Epidermal melanocyte (primary cell): ENCODE measurements at regions not wholly inside any gene's neighbourhood (a gene's known extent, or its start where the extent isn't known, plus 50 kb on each side); places are given as distances from the start of the nearest gene placed in this dataset.

Experiments
- DNase-seq: peaks from one replicate; pipeline ENCODE4 v3.0.0; 2011; ENCODE audit warnings: low spot score; ENCODE audit not compliant: insufficient read length

DNA sequence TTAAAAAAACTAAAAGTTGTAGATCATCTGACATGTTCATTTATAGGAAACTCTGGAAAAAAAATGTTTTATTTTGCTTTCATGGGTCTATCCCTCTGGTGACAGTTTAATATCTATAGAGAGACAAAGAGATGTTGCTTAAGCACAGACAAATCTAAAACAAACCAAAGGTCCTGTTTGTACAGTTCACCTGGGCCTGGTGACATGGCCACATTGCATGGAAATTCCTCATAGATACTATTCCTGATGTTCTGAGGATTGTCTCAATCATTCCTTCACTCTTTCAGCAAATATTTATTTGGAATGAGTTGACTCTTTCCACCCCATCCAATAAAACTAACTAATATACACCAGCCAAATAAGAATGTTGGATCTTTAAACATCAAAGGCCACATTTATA lies 259.1 kb upstream of the NOCT start:
- no peak for DNase-seq

DNA sequence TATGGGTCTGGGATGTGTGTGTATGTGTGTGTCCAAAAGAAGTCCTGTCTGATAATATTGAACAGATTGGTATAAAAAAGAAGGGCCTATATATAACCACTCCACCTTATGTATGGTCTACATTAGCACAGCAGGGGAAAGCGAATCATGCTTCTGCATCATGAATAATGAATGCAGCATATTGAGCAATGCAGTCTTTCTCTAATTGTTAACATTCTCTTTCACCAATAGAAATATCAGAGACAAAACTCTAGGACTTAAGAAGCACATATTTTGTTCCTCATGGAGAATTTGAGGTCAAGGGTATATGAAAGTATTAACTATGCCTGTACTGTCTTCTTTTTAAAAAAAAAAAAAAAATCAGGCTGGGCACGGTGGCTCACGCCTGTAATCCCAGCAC lies 264.3 kb upstream of the NOCT start:
- no peak for DNase-seq

DNA sequence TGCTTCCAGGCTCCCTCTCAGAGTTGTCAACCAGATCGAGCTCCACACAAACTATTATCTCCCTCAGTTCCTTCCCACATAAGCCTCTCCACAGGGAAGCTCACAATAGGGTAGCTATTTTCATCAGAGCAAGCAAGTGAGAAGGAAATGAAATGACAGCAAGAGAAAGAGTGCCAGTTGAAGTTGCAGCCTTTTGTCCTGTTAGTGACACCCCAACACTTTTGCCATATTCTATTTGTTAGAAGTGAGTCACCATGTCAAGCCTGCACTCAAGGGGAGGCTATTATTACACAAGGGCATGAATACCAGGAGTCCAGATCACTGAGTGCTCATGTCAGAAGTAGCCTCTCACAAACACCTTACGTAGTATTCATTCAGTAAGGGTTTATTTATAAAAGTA lies 266.3 kb upstream of the NOCT start:
- DNase-seq, result no peak

DNA sequence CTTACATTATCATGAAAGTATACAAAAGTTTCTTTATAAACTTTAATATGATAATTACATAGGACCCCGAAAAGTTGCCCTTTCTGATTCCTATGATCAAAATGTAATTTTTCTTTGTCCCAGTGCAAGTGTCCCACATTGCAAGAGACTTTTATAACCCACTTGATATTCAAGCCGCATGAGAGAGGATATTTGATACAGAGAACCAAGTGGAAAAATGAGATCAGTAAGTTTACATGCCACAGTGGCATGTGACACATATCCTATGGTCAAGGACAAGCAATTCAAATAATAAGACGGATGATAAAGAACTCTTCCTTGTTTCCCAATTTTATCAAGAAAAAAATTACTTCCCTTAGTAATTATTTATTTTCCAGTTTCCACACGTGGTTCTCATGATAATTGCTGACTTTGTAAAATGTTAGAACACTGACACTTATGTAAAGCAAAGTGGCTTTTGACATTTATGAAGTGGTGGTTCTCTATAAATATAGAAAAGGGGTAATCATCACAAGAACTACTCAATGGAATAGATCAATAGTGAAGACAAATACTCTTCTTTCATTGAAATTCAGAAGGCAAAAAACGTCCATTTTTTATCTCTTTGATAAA lies 273.7 kb upstream of the NOCT start:
- DNase-seq, result no peak

GRCh38 chr4:138740816-138741745 lies 274.5 kb upstream of the NOCT start:
- no peak for DNase-seq

- no peak for DNase-seq
Observed at GRCh38 chr4:138736362-138736761, 279.2 kb upstream of the NOCT start.

DNA sequence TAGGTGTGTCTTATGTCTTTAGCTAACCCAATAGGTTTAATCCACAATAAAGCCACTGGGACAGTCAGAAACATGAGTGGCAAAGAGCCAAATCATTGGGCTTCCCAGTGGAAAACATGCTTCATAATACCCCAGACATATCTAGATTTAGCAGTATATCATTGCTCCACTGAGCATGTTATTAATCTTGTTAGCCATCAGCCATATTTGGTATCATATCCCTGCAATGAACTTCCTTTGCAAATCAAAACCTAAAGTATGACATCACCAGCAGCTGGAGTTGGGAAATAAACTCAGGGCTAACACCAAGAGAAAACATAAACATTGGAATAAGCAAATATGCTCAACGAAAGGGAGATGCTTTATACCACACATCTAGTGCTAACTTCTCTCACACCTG lies 280.8 kb upstream of the NOCT start:
- no peak for DNase-seq

DNA sequence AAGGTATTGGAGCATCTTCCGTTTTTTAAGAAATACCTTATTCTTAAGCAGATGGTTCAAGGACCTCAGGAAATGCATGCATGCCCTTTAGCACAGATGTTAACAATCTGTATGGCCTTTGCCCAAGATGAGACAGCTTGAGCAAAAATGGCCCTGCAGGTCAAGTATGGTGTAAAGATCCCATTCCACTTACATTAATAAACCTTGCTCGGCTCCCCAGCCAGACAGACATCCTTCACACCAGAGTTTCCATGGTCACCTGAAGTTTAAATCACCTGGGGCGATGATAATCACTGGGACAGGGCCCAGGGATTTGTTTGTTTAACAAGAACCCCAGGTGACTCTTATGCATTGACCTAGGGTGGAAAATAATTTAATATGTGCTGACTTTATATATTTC lies 287.0 kb upstream of the NOCT start:
- DNase-seq, result no peak

GRCh38 chr4:138727731-138728130 lies 287.9 kb upstream of the NOCT start:
- DNase-seq, result no peak

DNA sequence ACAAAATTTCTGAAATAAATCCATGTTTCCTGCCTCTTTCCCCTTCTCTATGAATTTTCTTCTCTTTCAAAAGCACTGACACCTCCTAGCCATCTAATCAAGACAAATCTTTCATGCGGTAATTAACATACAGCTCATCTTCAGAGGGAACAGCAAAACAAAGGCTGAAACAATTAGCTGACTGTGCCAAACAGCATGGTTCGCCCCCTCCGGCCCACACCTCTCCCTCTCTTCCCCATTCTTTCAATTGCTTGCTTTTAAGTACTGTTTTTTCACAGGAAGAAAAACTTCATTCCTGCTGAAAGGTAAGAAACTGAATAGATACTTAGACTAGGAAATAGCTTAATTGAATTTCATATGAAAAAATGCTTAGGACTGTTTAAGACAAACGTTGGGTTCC lies 291.1 kb upstream of the NOCT start:
- DNase-seq, result no peak

- no peak for DNase-seq
Observed at GRCh38 chr4:138716559-138717335, 298.8 kb upstream of the NOCT start.

DNA sequence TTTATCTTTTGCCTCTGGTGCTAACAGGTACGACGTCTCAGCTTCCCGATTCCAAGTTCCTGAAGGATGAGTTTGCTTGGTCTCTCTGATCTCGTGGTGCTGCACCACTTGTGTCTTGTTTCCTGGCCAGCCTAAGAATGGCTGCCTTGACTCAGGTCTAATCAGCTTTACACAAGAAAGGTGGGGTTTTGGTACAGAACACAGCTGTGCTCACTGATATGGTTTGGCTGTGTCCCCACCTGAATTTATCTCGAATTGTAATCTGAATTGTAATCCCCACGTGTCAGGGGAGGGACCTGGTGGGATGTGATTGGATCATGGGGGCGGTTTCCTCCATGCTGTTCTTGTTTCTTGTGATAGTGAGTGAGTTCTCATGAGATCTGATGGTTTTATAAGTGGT lies 305.3 kb upstream of the NOCT start:
- no peak for DNase-seq

GRCh38 chr4:138709859-138710258 lies 305.7 kb upstream of the NOCT start:
- no peak for DNase-seq

DNA sequence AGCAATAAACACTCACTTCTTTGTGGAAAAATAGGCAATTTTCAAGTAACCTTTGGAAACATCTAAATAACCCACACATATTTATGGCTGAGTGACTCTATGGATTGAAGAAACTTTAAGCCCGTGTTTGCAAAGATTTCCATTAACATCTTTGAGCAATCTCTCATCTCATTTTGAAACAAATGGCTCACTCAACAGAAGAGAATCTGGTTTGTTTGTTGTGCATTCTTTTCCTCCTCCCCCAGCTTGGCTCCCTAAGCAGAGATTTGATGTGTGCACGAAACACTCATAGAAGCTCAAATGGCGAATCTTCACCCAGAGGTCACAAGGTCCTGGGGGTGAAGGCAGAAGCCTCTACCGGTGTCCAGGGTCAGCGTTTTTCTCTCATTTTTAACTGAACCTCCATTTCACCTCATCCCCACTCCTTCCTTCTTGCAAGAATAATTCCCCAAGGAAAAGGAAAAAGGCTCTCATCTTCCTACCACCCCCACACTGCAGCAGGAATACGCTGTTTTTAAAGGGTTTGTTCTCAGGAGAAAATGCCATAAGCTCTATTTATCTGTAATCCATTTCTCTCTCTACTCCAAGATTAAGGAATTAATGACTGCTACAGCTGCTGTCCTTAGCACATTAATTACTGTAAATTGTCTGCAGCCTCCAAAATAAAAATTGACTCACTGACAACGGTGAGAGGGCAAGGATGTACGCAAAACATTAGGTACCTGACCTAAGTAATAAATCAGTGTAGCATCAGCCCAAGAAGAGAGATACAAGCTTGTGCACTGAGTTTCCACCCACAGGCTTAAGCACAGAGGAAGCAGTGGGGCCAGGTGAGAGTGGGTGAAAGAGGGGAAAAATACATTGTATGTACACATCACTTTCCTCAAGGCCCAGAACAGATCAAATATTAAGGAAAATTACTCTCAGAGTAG lies 307.6 kb upstream of the NOCT start:
- DNase-seq, result no peak

- no peak for DNase-seq
Observed at GRCh38 chr4:138706201-138706600, 309.4 kb upstream of the NOCT start.

GRCh38 chr4:138702190-138702824 lies 313.3 kb upstream of the NOCT start:
- no peak for DNase-seq

- DNase-seq, result no peak
Observed at GRCh38 chr4:138698641-138699040, 316.9 kb upstream of the NOCT start.

DNA sequence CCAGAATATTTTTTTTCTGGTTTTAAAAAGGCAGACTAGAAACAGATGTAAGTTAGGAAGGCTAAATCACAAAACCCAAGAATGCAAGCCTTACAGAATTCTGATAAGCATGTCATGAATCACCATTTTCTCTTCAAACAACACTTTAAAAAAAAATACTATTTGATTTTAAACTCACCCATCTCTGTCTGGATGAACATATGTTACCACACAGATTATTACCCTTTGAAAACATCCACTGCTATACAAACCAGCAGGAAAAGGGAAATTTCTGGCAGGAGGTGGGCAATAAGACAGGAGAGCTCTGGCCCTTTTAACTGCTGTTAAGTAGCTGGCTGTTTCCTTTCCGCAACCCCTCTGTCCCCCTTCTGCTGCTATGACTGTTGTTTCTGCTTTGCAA lies 317.7 kb upstream of the NOCT start:
- DNase-seq, result no peak

GRCh38 chr4:138696771-138697170 lies 318.8 kb upstream of the NOCT start:
- DNase-seq, result no peak

DNA sequence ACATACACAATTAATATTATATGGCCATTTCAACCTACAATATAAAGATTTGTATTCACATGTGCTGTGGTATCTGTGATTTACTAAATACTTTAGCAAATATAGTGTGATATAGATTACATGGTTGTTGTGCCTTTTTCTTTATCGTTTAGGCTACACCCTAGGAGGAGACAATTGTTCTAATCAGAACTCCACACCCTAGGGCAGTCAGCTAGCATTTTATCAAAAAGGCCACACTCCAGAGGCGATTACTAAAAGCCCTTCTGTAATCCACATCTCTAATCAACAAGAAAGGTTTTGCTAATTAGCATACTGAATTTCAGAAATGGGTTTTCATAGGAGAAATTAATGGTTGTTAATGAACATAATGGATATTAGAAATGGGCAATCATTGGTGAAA lies 319.5 kb upstream of the NOCT start:
- DNase-seq, result no peak

DNA sequence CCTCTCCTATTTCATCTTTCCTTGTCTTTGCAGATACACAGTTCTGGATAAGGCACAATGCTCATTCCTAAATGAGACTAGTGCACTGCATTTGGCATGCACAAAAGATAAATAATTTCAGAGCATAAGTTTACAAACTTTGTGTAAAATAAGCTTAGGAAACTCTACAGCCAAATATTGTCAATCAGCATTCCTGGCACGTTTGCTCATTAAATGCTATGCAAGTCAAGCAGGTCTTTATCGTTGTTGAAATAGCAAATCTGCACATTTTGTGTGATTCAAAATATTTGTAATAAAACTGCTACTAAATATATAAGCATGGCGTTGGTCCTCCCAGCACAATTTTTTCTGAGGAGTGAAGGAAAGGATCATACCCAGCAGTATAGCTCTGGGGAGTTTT lies 322.1 kb upstream of the NOCT start:
- DNase-seq, result no peak
